PFSK-1 (cell line): ENCODE measurements at regions not wholly inside any gene's neighbourhood (a gene's known extent, or its start where the extent isn't known, plus 50 kb on each side); places are given as distances from the start of the nearest gene placed in this dataset.

ENCODE experiments used
- FOXP2 ChIP-seq: optimal IDR thresholded peaks from 2 replicates; pipeline ENCODE3; 2011; ENCODE audit warnings: borderline replicate concordance, control low read depth, inconsistent platforms; ENCODE audit not compliant: insufficient read depth; ENCODE audit errors: extremely low read length, extremely low read depth
- POLR2AphosphoS5 ChIP-seq: IDR thresholded peaks from 2 replicates; pipeline ENCODE4 v1.6.1; 2012; ENCODE audit warnings: low read depth, mild to moderate bottlenecking, control low read depth, low read length, moderate library complexity
- SIN3A ChIP-seq: IDR thresholded peaks from 2 replicates; pipeline ENCODE4 v1.6.1; 2012; ENCODE audit warnings: mild to moderate bottlenecking, low read length, moderate library complexity, borderline replicate concordance; ENCODE audit not compliant: insufficient read depth
- TAF1 ChIP-seq: IDR thresholded peaks from 2 replicates; pipeline ENCODE4 v1.6.1; 2012; ENCODE audit warnings: low read length, control low read depth, borderline replicate concordance; ENCODE audit not compliant: insufficient read depth
- TF ChIP-seq, protein P1 (sequence below), 2 experiments: IDR thresholded peaks; 2 replicates each; pipeline versions ENCODE4 v1.6.1 to v1.8.0; 2011 to 2012; ENCODE audit warnings: low read depth in 2 of 2, low read length in 2 of 2, control low read depth in 1 of 2, inconsistent platforms in 1 of 2, mild to moderate bottlenecking in 1 of 2, moderate library complexity in 1 of 2; ENCODE audit not compliant: insufficient read depth in 1 of 2

GRCh38 chr21:35254006-35254764 is 205.1 kb upstream of the RUNX1 start:
- TF ChIP-seq TAF1 (no peak), SIN3A (no peak), FOXP2 (no peak), POLR2AphosphoS5 (no peak)
- TF ChIP-seq, protein P1, sequence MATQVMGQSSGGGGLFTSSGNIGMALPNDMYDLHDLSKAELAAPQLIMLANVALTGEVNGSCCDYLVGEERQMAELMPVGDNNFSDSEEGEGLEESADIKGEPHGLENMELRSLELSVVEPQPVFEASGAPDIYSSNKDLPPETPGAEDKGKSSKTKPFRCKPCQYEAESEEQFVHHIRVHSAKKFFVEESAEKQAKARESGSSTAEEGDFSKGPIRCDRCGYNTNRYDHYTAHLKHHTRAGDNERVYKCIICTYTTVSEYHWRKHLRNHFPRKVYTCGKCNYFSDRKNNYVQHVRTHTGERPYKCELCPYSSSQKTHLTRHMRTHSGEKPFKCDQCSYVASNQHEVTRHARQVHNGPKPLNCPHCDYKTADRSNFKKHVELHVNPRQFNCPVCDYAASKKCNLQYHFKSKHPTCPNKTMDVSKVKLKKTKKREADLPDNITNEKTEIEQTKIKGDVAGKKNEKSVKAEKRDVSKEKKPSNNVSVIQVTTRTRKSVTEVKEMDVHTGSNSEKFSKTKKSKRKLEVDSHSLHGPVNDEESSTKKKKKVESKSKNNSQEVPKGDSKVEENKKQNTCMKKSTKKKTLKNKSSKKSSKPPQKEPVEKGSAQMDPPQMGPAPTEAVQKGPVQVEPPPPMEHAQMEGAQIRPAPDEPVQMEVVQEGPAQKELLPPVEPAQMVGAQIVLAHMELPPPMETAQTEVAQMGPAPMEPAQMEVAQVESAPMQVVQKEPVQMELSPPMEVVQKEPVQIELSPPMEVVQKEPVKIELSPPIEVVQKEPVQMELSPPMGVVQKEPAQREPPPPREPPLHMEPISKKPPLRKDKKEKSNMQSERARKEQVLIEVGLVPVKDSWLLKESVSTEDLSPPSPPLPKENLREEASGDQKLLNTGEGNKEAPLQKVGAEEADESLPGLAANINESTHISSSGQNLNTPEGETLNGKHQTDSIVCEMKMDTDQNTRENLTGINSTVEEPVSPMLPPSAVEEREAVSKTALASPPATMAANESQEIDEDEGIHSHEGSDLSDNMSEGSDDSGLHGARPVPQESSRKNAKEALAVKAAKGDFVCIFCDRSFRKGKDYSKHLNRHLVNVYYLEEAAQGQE (IDR thresholded peaks at IDR 0.05; ENCODE audit: insufficient read depth in 1 of 2, low read depth in 2 of 2, low read length in 2 of 2), result no peak

DNA sequence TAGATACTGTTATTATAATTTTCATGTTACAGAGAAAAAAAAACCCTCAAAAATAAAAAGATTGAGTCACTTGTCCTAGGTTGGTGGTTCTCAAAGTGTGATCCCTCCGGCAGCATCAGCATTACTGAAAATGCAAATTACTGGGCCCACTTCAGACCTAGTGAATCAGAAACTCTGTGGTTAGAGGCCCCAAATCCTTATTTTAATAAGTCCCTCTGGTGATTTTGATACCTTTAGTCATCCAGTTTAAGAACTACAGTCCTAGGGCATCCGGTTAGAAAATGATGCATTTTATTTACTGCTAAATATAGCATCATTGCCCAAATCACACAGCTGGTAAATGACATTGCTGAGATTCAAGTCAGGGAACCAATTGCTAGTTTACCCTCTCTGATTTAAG is 203.7 kb upstream of the RUNX1 start:
- no peak for TF ChIP-seq POLR2AphosphoS5
- no peak for TF ChIP-seq TAF1
- TF ChIP-seq FOXP2, result no peak
- no peak for TF ChIP-seq SIN3A
- TF ChIP-seq, protein P1 (IDR thresholded peaks at IDR 0.05; ENCODE audit: insufficient read depth in 1 of 2, low read depth in 2 of 2, low read length in 2 of 2), result no peak

DNA sequence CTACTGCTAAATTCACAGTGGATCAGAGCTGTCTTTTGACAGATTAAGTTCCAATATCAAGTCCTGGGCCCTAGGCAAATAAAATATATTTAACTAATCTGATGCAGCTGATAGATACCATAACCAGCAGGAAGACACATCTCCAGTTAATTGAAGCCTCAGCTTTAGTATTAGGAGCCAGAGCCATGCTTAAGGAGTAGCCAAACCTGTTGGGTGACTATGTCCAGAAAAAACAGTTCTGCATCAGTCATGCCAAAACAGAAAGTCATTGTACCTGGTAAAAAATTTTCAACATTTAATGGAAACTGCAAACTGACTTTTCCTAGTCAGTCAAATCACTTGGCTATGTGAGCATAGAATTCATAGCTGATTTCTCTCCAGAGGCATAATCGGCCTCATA is 200.5 kb upstream of the RUNX1 start:
- TF ChIP-seq FOXP2 (no peak), TAF1 (no peak), SIN3A (no peak), POLR2AphosphoS5 (no peak)
- TF ChIP-seq, protein P1 (IDR thresholded peaks at IDR 0.05; ENCODE audit: insufficient read depth in 1 of 2, low read depth in 2 of 2, low read length in 2 of 2), result no peak

DNA sequence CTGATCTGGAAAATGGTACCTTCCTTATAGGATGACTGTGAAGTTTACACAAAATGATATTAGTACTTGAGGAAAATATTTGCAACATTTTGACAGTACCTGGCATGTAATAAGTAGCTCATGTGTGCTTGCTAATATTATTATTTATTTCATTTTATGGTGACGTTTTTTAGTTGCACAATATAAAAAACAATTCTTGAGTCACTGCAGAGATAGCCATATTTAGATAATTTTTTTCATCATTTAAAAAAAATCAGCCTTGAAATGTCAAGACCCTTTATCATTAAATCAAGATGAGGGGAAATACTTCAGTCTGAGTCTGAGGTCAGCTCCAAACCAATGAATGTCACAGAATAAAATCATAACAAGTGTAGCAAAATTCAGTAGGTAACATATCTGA is 196.8 kb upstream of the RUNX1 start:
- TF ChIP-seq SIN3A (no peak), TAF1 (no peak), POLR2AphosphoS5 (no peak), FOXP2 (no peak)
- TF ChIP-seq, protein P1 (IDR thresholded peaks at IDR 0.05; ENCODE audit: insufficient read depth in 1 of 2, low read depth in 2 of 2, low read length in 2 of 2), result no peak

DNA sequence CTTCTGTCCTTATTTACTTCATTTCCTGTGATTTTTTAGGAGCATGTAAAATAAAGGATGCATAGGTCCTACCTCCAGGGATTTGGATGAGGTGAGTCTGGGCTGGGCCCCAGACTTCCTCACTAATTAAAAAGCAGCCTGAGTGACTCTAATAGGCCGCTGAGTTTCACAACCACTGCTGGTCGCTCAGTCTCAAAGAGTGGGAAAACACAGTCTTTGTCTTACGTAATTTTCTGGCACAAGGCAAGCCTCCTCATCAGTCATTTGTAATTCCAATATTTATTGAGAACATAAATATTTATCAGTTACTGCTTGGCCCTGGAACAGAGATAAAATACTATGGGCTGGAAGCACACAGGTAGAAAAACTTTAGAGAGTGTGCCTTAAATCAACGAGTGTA is 195.4 kb upstream of the RUNX1 start:
- TF ChIP-seq TAF1 (no peak), POLR2AphosphoS5 (no peak), FOXP2 (no peak), SIN3A (no peak)
- TF ChIP-seq, protein P1 (IDR thresholded peaks at IDR 0.05; ENCODE audit: insufficient read depth in 1 of 2, low read depth in 2 of 2, low read length in 2 of 2), result no peak
